ENCODE measurements at regions not wholly inside any gene's neighbourhood (a gene's known extent, or its start where the extent isn't known, plus 50 kb on each side); places are given as distances from the start of the nearest gene placed in this dataset.
A peak's percentile ranks its signal among the peaks of the same experiment; 100 is the strongest.

GRCh38 chr14:65318636-65319506 lies 93.7 kb upstream of the FUT8 start:
- no peaks in the 10 kb centered on the region for H3K27me3 ChIP-seq (ENCODE audit: low read length)
- DNase-seq (peak; percentile 42), ATAC-seq (no peak)
- intact Hi-C loops (cut with micrococcal nuclease), result no loop called here
- TF ChIP-seq EZH2 (IDR thresholded peaks at IDR 0.05; ENCODE audit: low read length, unreplicated experiment), result no peak
- TF ChIP-seq CTCF (conservative IDR thresholded peaks at IDR 0.05; ENCODE audit: low read depth, low read length), result no peak
- TF ChIP-seq EZH2phosphoT487 (IDR thresholded peaks at IDR 0.05; ENCODE audit: borderline replicate concordance, low read length), result no peak
- BruUV-seq (replicated peaks), result no TSS peak
- H3K9me3 ChIP-seq (ENCODE audit: low read length), result no peaks in the 10 kb centered on the region
- H4K20me1 ChIP-seq (ENCODE audit: low read length), result no peaks in the 10 kb centered on the region
- H3K9me2 ChIP-seq (replicated peaks; ENCODE audit: low read length), result no peaks in the 10 kb centered on the region
- H3K4me3 ChIP-seq (ENCODE audit: low read length), result no peak overlapping the region
- 0 out of 2 replicates have a peak, but pooled peaks cover 4% of the 10 kb centered on the region for H3K79me2 ChIP-seq (ENCODE audit: low read length)
- ChIA-PET POLR2A (ENCODE audit: unreplicated experiment) (interaction anchor here (0.6 kb wide), 1 partner anchor 55 kb away, joined by 3 read pairs; no protein-coding TSS in a partner anchor), CTCF (interaction anchor here (0.6 kb wide), 1 partner anchor 95 kb away, joined by 3 read pairs; no protein-coding TSS in a partner anchor)
- H3K36me3 ChIP-seq (ENCODE audit: low read depth, low read length), result no peaks in the 10 kb centered on the region
- H3K9ac ChIP-seq (ENCODE audit: low read length), result peak overlapping the region; percentile 90
- H3K27ac ChIP-seq (ENCODE audit: low read length), result peak overlapping the region; percentile 99
- peaks cover 45% of the 10 kb centered on the region for H3K4me1 ChIP-seq (ENCODE audit: insufficient read depth, low read length)
- H2AFZ ChIP-seq (ENCODE audit: low read length), result peak overlapping the region; percentile 2; the same call in 1 of the 2 replicates
- peaks cover 20% of the 10 kb centered on the region for H3F3A ChIP-seq (ENCODE audit: low read length, unreplicated experiment)
- H3K4me2 ChIP-seq (ENCODE audit: low read length), result peak overlapping the region; percentile 48

DNA sequence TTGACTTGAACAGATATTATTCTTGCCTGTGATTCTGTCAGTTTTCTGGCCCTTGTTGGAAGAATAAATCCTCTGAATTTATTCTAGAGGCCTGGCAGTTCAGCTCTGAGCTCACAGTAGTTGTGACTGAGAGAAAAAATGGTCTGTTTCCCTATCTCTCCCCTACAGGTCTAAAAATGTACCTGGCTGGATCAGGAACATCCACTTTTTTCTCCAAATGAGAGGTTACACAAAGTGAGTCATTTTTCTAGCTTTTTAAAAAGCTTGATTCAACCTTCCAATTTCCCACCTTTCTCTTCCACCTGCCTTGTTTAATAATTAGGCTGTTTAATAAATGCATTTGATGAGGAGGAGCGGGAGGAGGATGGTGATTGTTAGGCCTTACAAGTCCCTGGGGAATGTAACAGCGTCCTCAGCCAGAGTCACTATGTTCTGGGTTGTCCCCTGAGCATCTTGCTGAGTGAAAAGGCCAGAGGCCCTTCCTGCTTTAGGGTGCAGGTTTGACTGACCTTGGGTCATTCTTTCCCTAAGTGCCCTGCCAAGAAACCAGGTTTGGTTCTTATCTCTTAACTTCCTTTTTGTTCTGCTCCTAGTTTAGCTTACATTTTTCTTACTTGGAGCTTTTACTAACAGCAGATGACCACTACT lies 91.7 kb upstream of the FUT8 start:
- CTCF ChIA-PET, result interaction anchor here (0.8 to 1.6 kb wide), 4 partner anchors 18 to 504 kb away, joined by 3 read pairs; no protein-coding TSS in a partner anchor
- Histone ChIP-seq H3K9me3 (ENCODE audit: low read length) (no peaks in the 10 kb centered on the region), H3K27ac (ENCODE audit: low read length) (peak overlapping the region; percentile 99), H2AFZ (ENCODE audit: low read length) (peak overlapping the region; percentile 23), H3K79me2 (ENCODE audit: low read length) (0 out of 2 replicates have a peak, but pooled peaks cover 4% of the 10 kb centered on the region), H3K4me1 (ENCODE audit: insufficient read depth, low read length) (peaks cover 45% of the 10 kb centered on the region), H3F3A (ENCODE audit: low read length, unreplicated experiment) (peaks cover 20% of the 10 kb centered on the region), H3K4me3 (ENCODE audit: low read length) (no peak overlapping the region), H3K9ac (ENCODE audit: low read length) (peak overlapping the region; percentile 90), H3K27me3 (ENCODE audit: low read length) (no peaks in the 10 kb centered on the region), H3K9me2 (replicated peaks; ENCODE audit: low read length) (no peaks in the 10 kb centered on the region), H4K20me1 (ENCODE audit: low read length) (no peaks in the 10 kb centered on the region), H3K4me2 (ENCODE audit: low read length) (peak overlapping the region; percentile 47), H3K36me3 (ENCODE audit: low read depth, low read length) (no peaks in the 10 kb centered on the region)
- POLR2A ChIA-PET (ENCODE audit: unreplicated experiment), result interaction anchor here (0.5 to 2.0 kb wide), 9 partner anchors 13 to 354 kb away, joined by 3 to 29 read pairs (median 5); no protein-coding TSS in a partner anchor
- BruUV-seq (replicated peaks), result TSS peak; percentile 56
- ATAC-seq (peak; percentile 23), DNase-seq (peak; percentile 62)
- intact Hi-C loops (cut with micrococcal nuclease), result loop anchor here (1.0 kb wide), 2 partner anchors 17 to 36 kb away; no protein-coding TSS in a partner anchor
- no peak for TF ChIP-seq CTCF (conservative IDR thresholded peaks at IDR 0.05; ENCODE audit: low read depth, low read length)
- TF ChIP-seq EZH2 (IDR thresholded peaks at IDR 0.05; ENCODE audit: low read length, unreplicated experiment), result no peak
- no peak for TF ChIP-seq EZH2phosphoT487 (IDR thresholded peaks at IDR 0.05; ENCODE audit: borderline replicate concordance, low read length)
